Effector memory CD8-positive, alpha-beta T cell (primary cell): ENCODE measurements at regions not wholly inside any gene's neighbourhood (a gene's known extent, or its start where the extent isn't known, plus 50 kb on each side); places are given as distances from the start of the nearest gene placed in this dataset.

Source experiments
- ATAC-seq: fragments of 150-1000 bp; cut with Tn5 transposase; replicated peaks from 2 replicates; pipeline ENCODE4 v1.10.0; 2021; ENCODE audit warnings: mild to moderate bottlenecking, moderate library complexity
- DNase-seq, 3 experiments: peaks; one replicate each; pipeline ENCODE4 v3.0.0; 2021
- H3K27ac Mint-ChIP-seq, 2 donors: one replicate each; pipeline ENCODE4 v1.8.0; 2022; ENCODE audit warnings: mild to moderate bottlenecking in 2 of 2, mixed read lengths in 2 of 2, moderate library complexity in 2 of 2
- H3K27me3 Mint-ChIP-seq, 2 donors: one replicate each; pipeline ENCODE4 v1.8.0; 2022; ENCODE audit warnings: mixed read lengths in 2 of 2
- H3K36me3 Mint-ChIP-seq: one replicate; pipeline ENCODE4 v1.8.0; 2022; ENCODE audit warnings: mild to moderate bottlenecking, moderate library complexity, mixed read lengths; ENCODE audit not compliant: insufficient read depth
- H3K4me1 Mint-ChIP-seq, 2 donors: one replicate each; pipeline ENCODE4 v1.8.0; 2022; ENCODE audit warnings: low read depth in 2 of 2, mixed read lengths in 2 of 2
- H3K4me3 Mint-ChIP-seq, 2 donors: one replicate each; pipeline ENCODE4 v1.8.0; 2022; ENCODE audit warnings: mild to moderate bottlenecking in 2 of 2, mixed read lengths in 2 of 2, moderate library complexity in 2 of 2
- H3K9me3 Mint-ChIP-seq, 2 donors: one replicate each; pipeline ENCODE4 v1.8.0; 2022; ENCODE audit warnings: mixed read lengths in 2 of 2

DNA sequence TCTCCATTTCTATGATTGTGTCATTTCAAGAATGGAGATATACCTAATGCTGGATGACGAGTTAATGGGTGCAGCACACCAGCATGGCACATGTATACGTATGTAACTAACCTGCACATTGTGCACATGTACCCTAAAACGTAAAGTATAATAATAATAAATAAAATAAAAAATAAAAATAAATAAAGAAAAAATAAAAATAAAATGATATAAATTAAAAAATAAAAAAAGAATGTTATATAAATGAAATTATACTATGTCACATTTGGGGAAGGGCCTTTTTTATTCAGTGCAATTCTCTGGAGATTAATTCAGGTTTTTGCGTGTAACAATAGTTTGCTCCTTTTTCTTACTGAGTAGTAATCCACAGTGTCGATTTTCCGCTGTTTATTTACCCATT, 763.5 kb upstream of the POU3F3 start:
- Mint-ChIP-seq H3K36me3 (no peaks in the 10 kb centered on the region), H3K27ac (no peak overlapping the region), H3K4me1 (no peaks in the 10 kb centered on the region), H3K27me3 (no peaks in the 10 kb centered on the region), H3K9me3 (peaks cover 6 to 21% of the 10 kb centered on the region in 2 donors), H3K4me3 (no peak overlapping the region)
- ATAC-seq: no peak
- no peak for DNase-seq

DNA sequence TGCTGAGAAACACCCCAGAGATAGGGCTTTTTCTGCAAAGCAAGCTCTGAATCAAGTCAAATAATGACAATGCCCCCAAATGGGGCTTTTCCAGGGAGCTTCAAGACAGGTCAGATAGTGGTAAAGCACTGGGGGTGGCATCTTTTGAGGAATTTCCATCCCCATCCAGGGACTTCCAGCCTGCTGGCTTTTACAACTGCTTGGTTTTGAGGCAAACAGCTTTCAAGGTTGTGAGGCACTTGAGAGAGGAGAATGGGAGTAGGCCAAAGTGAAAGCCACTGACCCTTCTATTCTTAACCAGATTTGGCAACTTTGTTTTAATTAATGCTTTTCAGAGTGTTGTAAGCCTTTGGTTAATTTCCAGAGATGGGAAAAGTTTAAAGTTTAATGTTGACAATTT, 762.0 kb upstream of the POU3F3 start:
- no peak overlapping the region for H3K27ac Mint-ChIP-seq
- peaks cover 6 to 18% of the 10 kb centered on the region in 2 donors for H3K9me3 Mint-ChIP-seq
- H3K4me3 Mint-ChIP-seq: no peak overlapping the region
- H3K27me3 Mint-ChIP-seq: no peaks in the 10 kb centered on the region
- ATAC-seq (no peak), DNase-seq (no peak)
- H3K4me1 Mint-ChIP-seq: no peaks in the 10 kb centered on the region
- no peaks in the 10 kb centered on the region for H3K36me3 Mint-ChIP-seq

DNA sequence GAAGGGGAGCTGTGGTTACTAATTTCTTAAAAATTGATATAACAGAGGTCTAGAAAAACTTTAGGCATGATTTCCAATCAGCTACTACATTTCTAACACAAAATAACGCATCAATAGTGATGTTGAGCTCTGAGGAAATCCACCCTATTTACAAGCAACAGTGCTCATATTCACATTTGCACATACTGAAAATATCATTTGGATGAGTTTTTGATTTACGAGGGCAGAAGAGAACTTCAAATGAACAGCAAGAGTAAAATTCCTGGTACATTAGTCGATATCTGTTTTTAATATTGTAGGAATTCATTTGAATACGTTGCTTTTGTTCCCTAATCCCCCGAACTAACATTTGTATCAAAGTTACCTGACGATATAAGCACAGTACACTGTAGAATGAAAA, 761.0 kb upstream of the POU3F3 start:
- Mint-ChIP-seq H3K27ac (no peak overlapping the region), H3K27me3 (no peaks in the 10 kb centered on the region), H3K4me1 (no peaks in the 10 kb centered on the region), H3K4me3 (no peak overlapping the region), H3K9me3 (peaks cover 6 to 18% of the 10 kb centered on the region in 2 donors), H3K36me3 (no peaks in the 10 kb centered on the region)
- ATAC-seq (no peak), DNase-seq (no peak)

DNA sequence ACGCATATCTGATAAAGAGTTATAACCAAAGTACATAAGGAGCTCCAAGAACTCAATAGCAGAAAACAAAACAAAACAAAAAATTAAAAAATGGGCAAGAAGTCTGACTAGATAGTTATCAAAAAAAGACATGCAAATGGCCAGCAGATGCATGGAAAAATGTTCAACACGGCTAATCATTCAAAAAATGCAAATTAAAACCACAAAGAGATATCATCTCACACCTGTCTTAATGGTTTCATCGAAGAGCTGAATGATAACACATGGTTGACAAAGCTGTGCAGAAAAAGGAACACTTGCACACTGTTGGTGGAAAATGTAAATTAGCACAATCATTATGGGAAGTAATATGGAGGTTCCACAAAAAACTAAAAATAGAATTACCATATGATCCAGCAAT, 751.3 kb upstream of the POU3F3 start:
- H3K27me3 Mint-ChIP-seq: no peaks in the 10 kb centered on the region

DNA sequence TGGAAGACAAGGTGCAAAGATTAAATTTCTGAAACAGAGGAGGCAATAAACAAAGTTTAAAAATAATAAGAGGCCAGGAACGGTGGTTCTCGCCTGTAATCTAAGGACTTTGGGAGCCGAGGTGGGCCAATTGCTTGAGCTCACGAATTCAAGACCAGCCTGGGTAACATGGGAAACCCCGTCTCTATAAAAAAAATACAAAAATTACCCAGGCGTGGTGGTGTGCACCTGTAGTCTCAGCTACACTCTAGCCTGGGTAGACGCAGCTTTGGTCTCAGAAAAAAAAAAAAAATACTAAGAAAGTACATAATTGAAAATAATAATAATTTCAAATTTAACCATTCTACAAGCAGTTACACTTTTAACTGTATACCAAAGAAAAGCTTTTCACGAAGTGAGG, 744.6 kb upstream of the POU3F3 start:
- no peaks in the 10 kb centered on the region for H3K36me3 Mint-ChIP-seq
- DNase-seq (no peak), ATAC-seq (no peak)
- peaks cover 0 to 6% of the 10 kb centered on the region in 2 donors for H3K9me3 Mint-ChIP-seq
- no peak overlapping the region for H3K27ac Mint-ChIP-seq
- no peaks in the 10 kb centered on the region for H3K27me3 Mint-ChIP-seq
- no peak overlapping the region for H3K4me3 Mint-ChIP-seq
- no peaks in the 10 kb centered on the region for H3K4me1 Mint-ChIP-seq

More for the DNA sequence above, 751.3 kb upstream of the POU3F3 start:
- H3K4me3 Mint-ChIP-seq: no peak overlapping the region
- peaks cover 3% of the 10 kb centered on the region for H3K36me3 Mint-ChIP-seq
- peaks cover 9 to 15% of the 10 kb centered on the region in 2 donors for H3K9me3 Mint-ChIP-seq
- no peaks in the 10 kb centered on the region for H3K4me1 Mint-ChIP-seq
- ATAC-seq (no peak), DNase-seq (no peak)
- H3K27ac Mint-ChIP-seq: no peak overlapping the region

DNA sequence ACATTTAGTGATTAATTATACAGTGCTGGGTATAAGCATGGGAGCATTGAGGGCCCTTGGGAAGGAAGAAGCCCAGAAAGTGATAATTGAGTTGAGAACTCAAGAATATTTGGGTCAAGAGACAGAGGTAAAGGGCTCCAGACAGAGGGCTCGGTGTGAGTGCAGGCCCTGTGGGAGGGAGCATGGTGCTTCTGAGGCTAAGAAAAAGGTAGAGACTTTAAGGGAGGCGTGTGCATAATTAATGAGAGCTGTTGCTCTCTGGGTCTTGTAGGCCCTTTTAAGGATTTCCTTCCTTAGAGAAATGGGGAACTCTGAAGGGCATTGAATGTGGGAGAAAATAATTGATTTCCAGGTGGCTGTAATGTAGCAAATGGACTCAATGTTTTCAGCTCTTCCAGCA, 735.0 kb upstream of the POU3F3 start:
- H3K36me3 Mint-ChIP-seq: no peaks in the 10 kb centered on the region
- ATAC-seq (no peak), DNase-seq (no peak)
- no peak overlapping the region for H3K4me3 Mint-ChIP-seq
- H3K27ac Mint-ChIP-seq: no peak overlapping the region
- H3K4me1 Mint-ChIP-seq: no peaks in the 10 kb centered on the region
- H3K27me3 Mint-ChIP-seq: no peaks in the 10 kb centered on the region
- H3K9me3 Mint-ChIP-seq: peaks cover 0 to 7% of the 10 kb centered on the region in 2 donors

DNA sequence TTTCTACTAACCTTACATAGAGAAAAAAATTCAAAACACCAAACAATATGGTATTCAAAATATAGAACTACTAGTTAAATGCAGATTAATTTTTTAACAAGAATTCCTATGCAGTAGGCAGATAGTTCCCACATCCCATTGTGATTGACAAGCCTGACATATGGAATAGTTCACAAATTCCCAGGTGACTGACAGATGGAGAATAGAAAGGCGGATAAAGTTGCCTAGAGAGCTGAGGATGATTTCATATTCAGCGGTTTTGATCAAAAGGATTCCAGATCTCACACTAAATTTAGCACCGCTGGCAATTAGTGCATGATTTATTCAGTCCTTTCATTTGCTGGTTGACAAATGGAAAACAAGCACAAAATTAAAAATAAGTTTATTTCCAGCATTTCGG, 733.7 kb upstream of the POU3F3 start:
- DNase-seq (no peak), ATAC-seq (no peak)
- H3K27me3 Mint-ChIP-seq: no peaks in the 10 kb centered on the region
- no peaks in the 10 kb centered on the region for H3K36me3 Mint-ChIP-seq
- H3K4me1 Mint-ChIP-seq: no peaks in the 10 kb centered on the region
- no peak overlapping the region for H3K27ac Mint-ChIP-seq
- H3K9me3 Mint-ChIP-seq: peaks cover 2 to 7% of the 10 kb centered on the region in 2 donors
- H3K4me3 Mint-ChIP-seq: no peak overlapping the region

DNA sequence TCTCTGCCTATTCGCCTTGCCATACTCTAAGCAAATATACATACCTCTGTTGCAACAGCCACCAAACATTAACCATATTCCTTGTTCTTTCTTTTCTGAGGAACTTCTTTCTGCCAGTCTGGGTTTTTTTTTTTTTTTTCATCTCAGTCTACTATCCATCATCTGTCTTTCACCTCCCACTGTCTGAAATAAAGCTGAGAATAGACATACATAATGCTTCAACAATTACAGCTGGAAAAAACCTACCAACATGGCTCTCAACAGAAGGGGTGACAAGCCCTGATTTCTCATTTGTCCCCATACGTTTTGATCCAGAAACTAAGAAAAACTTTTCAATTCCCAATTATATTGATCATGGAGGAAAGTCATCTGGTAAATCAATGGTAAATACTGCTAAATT, 728.8 kb upstream of the POU3F3 start:
- ATAC-seq: no peak
- Mint-ChIP-seq H3K4me1 (no peaks in the 10 kb centered on the region), H3K27me3 (no peaks in the 10 kb centered on the region), H3K4me3 (no peak overlapping the region), H3K36me3 (peaks cover 3% of the 10 kb centered on the region), H3K27ac (no peak overlapping the region), H3K9me3 (peaks cover 6 to 14% of the 10 kb centered on the region in 2 donors)
- DNase-seq: no peak

DNA sequence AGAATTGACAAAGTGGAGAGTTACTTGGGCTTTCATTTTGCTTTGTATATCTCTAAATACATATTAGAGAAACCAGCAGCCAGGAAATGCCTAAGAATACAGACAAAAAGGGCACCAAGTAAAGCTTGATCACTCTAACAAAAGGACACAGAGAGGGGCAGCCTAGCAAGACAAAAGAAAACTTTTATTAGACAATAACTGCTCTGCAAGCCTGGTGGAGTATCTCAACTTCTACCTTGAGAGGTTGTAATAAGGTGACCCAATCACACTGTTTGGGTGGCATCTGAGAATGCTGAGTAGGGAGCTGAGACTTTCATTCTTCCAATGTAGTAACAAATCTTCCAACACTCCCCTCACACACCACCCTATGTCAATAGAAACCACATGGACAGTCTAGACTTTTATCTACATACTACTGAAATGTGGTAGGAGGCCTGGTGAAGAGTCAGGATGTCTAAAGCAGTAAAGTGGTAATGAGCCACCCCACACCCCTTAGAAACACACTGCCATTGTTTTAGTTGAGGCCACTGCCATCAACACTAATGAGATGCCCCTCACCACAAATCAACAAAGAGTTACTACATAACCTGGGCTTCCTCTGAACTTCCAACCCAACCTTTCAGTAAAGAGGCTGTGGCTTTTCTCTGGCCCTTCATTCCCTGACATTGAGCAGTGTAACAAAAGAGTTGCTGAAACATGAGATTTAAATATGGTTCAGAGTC, 726.7 kb upstream of the POU3F3 start:
- peaks cover 3% of the 10 kb centered on the region for H3K36me3 Mint-ChIP-seq
- DNase-seq (no peak), ATAC-seq (no peak)
- no peaks in the 10 kb centered on the region for H3K27me3 Mint-ChIP-seq
- no peak overlapping the region for H3K4me3 Mint-ChIP-seq
- peaks cover 6 to 10% of the 10 kb centered on the region in 2 donors for H3K9me3 Mint-ChIP-seq
- H3K27ac Mint-ChIP-seq: no peak overlapping the region
- no peaks in the 10 kb centered on the region for H3K4me1 Mint-ChIP-seq

DNA sequence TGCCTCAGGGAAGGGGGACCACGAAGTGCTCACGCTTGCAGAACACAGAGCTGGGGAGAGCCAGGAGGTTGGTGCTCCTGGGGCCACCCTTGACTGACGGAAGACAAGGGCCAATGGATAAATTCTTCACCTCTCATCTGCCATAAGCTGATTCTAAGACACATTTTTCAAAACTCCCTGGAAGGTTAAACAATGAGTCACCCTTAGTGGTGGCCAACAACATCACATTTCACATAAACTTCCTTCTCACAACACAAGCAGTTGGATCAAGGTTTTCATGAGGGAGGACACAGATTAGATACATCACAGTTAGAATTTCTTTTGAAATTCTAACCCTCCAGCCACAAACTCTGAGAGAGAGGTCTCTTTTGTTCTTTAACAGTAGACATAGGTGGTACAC, 713.6 kb upstream of the POU3F3 start:
- Mint-ChIP-seq H3K4me1 (no peaks in the 10 kb centered on the region), H3K27me3 (no peaks in the 10 kb centered on the region), H3K9me3 (peaks cover 15 to 37% of the 10 kb centered on the region in 2 donors), H3K4me3 (no peak overlapping the region), H3K36me3 (no peaks in the 10 kb centered on the region), H3K27ac (no peak overlapping the region)
- DNase-seq (no peak), ATAC-seq (no peak)

DNA sequence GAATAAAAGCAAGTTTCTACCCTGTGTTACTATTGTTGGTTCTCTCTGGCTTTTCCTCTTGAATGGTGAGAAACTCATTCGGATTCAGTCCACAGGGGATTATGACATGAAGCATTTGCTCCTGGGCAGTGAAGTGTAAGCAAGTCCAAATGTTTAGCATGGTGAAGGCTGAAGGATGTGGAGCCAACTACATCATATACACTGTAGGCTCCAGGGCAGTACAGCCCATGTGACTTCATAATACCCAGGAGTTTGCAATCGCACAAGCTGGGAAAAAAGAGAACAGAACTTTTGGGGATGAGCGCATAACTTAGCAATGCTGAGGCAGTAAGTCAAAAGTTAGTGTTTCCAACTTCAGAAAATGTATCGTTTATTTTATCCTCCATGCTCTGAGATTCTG, 695.7 kb upstream of the POU3F3 start:
- Mint-ChIP-seq H3K9me3 (peaks cover 9 to 13% of the 10 kb centered on the region in 2 donors), H3K36me3 (no peaks in the 10 kb centered on the region), H3K27ac (no peak overlapping the region), H3K4me1 (no peaks in the 10 kb centered on the region), H3K4me3 (no peak overlapping the region), H3K27me3 (no peaks in the 10 kb centered on the region)
- DNase-seq (no peak), ATAC-seq (no peak)

DNA sequence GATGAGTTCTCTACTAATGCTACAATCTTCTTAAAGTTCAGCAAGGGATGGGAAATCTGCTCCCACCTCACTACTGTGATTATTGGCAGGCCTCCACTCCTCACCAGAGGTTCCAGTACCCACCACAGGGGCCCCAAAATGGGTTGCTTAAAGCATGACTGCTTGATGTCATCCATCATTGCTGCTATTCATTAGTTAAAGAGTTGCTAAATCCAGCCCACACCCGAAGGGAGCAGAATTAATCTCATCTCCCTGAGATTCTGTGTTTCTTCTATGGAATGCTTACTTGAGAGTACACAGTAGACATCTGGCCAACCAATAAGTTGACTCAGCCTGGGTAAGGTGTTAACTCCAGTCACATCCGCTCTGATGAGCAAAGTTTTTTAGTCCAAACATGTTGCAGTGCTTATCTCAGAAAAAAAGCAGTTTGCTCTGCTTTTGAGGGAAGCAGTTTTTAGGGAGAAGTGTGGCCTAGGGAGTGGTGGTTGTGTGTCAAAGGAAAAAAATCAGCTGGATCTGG, 690.2 kb upstream of the POU3F3 start:
- H3K9me3 Mint-ChIP-seq: peaks cover 11 to 19% of the 10 kb centered on the region in 2 donors
- H3K36me3 Mint-ChIP-seq: no peaks in the 10 kb centered on the region
- no peak for DNase-seq
- H3K27ac Mint-ChIP-seq: no peak overlapping the region
- no peak overlapping the region for H3K4me3 Mint-ChIP-seq
- H3K27me3 Mint-ChIP-seq: no peaks in the 10 kb centered on the region
- no peaks in the 10 kb centered on the region for H3K4me1 Mint-ChIP-seq
- ATAC-seq: no peak

DNA sequence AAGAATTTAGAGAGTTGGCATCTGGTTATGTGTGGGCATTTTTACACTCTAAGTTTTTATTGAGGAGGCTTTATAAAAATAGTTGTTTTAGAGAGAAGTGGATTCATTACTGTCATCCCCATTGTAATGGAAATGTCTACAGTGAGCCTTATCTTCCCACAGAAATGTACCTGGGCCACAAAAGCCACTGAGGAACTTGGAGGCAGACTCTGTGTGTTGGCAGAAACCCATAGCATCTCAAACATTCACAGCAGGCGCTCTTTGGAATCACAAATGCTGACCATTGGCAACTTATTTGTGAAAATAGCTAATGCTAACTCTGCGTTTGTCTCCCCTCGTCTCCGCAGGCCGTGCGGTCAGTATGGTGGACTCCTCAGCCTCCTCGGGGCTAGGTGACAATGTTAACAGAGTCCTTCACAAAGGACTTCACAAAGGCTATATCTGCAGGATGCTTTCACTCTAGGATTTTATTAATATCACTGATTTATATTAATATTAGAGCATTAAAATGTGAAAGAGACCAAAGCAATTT, 689.1 kb upstream of the POU3F3 start:
- H3K36me3 Mint-ChIP-seq: no peaks in the 10 kb centered on the region
- no peaks in the 10 kb centered on the region for H3K27me3 Mint-ChIP-seq
- no peak overlapping the region for H3K27ac Mint-ChIP-seq
- H3K4me3 Mint-ChIP-seq: no peak overlapping the region
- no peaks in the 10 kb centered on the region for H3K4me1 Mint-ChIP-seq
- peaks cover 11 to 19% of the 10 kb centered on the region in 2 donors for H3K9me3 Mint-ChIP-seq
- DNase-seq (no peak), ATAC-seq (no peak)

DNA sequence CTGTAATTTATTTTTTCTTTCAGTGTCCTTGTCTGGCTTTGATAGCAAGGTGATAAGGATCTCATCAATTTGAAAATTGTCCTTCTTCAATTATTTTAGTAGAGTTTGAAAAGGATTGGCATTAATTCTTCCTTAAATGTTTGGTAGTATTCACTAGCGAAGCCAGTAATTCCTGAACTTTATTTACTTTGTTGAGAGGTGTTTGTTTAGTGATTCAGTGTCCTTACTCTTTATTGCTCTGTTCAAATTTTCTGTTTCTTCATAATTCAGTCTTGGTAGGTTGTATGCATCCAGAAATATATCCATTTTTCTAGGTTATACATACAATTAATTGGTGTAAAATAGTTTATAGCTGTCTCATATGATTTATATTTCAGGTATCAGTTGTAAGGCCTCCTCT, 676.7 kb upstream of the POU3F3 start:
- Mint-ChIP-seq H3K4me3 (no peak overlapping the region), H3K36me3 (no peaks in the 10 kb centered on the region), H3K9me3 (peaks cover 11 to 39% of the 10 kb centered on the region in 2 donors), H3K4me1 (no peaks in the 10 kb centered on the region), H3K27me3 (no peaks in the 10 kb centered on the region), H3K27ac (no peak overlapping the region)
- ATAC-seq (no peak), DNase-seq (no peak)
